ENCODE measurements at regions not wholly inside any gene's neighbourhood (a gene's known extent, or its start where the extent isn't known, plus 50 kb on each side); places are given as distances from the start of the nearest gene placed in this dataset.

- no peak for TF ChIP-seq CTCF (IDR thresholded peaks at IDR 0.05)
- TF ChIP-seq POLR2A (IDR thresholded peaks at IDR 0.05), result no peak
- no peak for TF ChIP-seq EP300 (IDR thresholded peaks at IDR 0.05)
These were observed 53.6 kb upstream of the BICC1 start for GRCh38 chr10:58459069-58459468.

Data from ovary (tissue), 3 donors.